K562 (cell line): ENCODE measurements at regions not wholly inside any gene's neighbourhood (a gene's known extent, or its start where the extent isn't known, plus 50 kb on each side); places are given as distances from the start of the nearest gene placed in this dataset.

ENCODE experiments used
- ARID2 ChIP-seq: fragments of 450-650 bp; IDR thresholded peaks from 2 replicates; pipeline ENCODE4 v1.6.1; 2017; ENCODE audit warnings: antibody characterized with exemption, mild to moderate bottlenecking
- ASH1L ChIP-seq: fragments of 450-650 bp; IDR thresholded peaks from 2 replicates; pipeline ENCODE4 v1.6.1; 2018; ENCODE audit warnings: borderline replicate concordance, mild to moderate bottlenecking, low read depth; ENCODE audit not compliant: partially characterized antibody
- BRD4 ChIP-seq: fragments of 200-600 bp; sonication (generic); IDR thresholded peaks from 2 replicates; pipeline ENCODE4 v1.6.1; 2017; ENCODE audit warnings: inconsistent platforms
- GATAD2B ChIP-seq: fragments of 450-650 bp; IDR thresholded peaks from 2 replicates; pipeline ENCODE4 v1.6.1; 2017; ENCODE audit warnings: mild to moderate bottlenecking, borderline replicate concordance
- MTA3 ChIP-seq: fragments of 450-650 bp; formaldehyde crosslinking; IDR thresholded peaks from 2 replicates; pipeline ENCODE4 v1.6.1; 2017; ENCODE audit warnings: mild to moderate bottlenecking, borderline replicate concordance
- SNRNP70 ChIP-seq: fragments of 200-400 bp; formaldehyde crosslinking; optimal IDR thresholded peaks from 2 replicates; pipeline ENCODE3; 2017; ENCODE audit warnings: low read depth, low read length
- TCF7L2 ChIP-seq: fragments of 150-350 bp; IDR thresholded peaks from 2 replicates; pipeline ENCODE4 v1.6.1; 2016; ENCODE audit warnings: low read depth, mild to moderate bottlenecking, low read length, moderate library complexity
- THRA ChIP-seq: fragments of 450-650 bp; IDR thresholded peaks from 2 replicates; pipeline ENCODE4 v1.6.1; 2017; ENCODE audit warnings: mild to moderate bottlenecking, moderate library complexity
- TF ChIP-seq, protein P1 (sequence below): IDR thresholded peaks from 2 replicates; pipeline ENCODE4 v1.6.1; 2012; ENCODE audit warnings: low read depth, low read length, improper control_type of control experiment, borderline replicate concordance
- TF ChIP-seq, protein P2 (sequence below): fragments of 250-450 bp; sonication (Bioruptor Pico); IDR thresholded peaks from 2 replicates; pipeline ENCODE4 v1.4.0; 2020; ENCODE audit warnings: borderline replicate concordance
- TF ChIP-seq, protein P3 (sequence below): fragments of 250-450 bp; sonication (Bioruptor Pico); IDR thresholded peaks from 2 replicates; pipeline ENCODE4 v1.5.0; 2020; ENCODE audit warnings: mild to moderate bottlenecking, borderline replicate concordance

DNA sequence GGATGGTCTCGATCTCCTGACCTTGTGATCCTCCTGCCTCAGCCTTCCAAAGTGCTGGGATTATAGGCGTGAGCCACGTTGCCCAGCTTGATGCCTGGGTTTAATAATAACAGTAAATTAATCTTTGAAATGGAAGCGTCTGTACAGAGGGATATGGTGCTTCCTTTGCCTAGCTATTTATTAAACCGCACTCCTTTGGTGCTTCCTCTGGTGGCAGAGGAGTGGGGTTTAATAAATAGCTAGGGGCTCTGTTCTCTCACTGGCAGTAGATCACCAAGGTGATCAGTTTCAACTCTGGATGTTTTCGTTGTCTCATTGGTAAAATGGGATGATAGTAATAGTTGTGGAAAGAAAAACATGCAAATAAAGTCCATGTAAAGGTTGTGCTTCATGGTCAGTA lies 1122.5 kb upstream of the WWC1 start (continued):
- TF ChIP-seq, protein P1, sequence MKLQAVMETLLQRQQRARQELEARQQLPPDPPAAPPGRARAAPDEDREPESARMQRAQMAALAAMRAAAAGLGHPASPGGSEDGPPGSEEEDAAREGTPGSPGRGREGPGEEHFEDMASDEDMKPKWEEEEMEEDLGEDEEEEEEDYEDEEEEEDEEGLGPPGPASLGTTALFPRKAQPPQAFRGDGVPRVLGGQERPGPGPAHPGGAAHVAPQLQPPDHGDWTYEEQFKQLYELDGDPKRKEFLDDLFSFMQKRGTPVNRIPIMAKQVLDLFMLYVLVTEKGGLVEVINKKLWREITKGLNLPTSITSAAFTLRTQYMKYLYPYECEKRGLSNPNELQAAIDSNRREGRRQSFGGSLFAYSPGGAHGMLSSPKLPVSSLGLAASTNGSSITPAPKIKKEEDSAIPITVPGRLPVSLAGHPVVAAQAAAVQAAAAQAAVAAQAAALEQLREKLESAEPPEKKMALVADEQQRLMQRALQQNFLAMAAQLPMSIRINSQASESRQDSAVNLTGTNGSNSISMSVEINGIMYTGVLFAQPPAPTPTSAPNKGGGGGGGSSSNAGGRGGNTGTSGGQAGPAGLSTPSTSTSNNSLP: no peak
- no peak for TF ChIP-seq BRD4
- no peak for TF ChIP-seq THRA
- no peak for TF ChIP-seq ARID2
- no peak for TF ChIP-seq TCF7L2
- TF ChIP-seq GATAD2B: no peak
- TF ChIP-seq ASH1L: no peak
- no peak for TF ChIP-seq MTA3
- no peak for TF ChIP-seq SNRNP70
- TF ChIP-seq, protein P2, sequence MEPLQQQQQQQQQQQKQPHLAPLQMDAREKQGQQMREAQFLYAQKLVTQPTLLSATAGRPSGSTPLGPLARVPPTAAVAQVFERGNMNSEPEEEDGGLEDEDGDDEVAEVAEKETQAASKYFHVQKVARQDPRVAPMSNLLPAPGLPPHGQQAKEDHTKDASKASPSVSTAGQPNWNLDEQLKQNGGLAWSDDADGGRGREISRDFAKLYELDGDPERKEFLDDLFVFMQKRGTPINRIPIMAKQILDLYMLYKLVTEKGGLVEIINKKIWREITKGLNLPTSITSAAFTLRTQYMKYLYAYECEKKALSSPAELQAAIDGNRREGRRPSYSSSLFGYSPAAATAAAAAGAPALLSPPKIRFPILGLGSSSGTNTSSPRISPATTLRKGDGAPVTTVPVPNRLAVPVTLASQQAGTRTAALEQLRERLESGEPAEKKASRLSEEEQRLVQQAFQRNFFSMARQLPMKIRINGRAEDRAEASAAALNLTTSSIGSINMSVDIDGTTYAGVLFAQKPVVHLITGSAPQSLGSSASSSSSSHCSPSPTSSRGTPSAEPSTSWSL (CRISPR knock-in tag): no peak
- TF ChIP-seq, protein P3, sequence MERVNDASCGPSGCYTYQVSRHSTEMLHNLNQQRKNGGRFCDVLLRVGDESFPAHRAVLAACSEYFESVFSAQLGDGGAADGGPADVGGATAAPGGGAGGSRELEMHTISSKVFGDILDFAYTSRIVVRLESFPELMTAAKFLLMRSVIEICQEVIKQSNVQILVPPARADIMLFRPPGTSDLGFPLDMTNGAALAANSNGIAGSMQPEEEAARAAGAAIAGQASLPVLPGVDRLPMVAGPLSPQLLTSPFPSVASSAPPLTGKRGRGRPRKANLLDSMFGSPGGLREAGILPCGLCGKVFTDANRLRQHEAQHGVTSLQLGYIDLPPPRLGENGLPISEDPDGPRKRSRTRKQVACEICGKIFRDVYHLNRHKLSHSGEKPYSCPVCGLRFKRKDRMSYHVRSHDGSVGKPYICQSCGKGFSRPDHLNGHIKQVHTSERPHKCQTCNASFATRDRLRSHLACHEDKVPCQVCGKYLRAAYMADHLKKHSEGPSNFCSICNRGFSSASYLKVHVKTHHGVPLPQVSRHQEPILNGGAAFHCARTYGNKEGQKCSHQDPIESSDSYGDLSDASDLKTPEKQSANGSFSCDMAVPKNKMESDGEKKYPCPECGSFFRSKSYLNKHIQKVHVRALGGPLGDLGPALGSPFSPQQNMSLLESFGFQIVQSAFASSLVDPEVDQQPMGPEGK (CRISPR knock-in tag): no peak
